CD1c-positive myeloid dendritic cell (primary cell): ENCODE measurements at regions not wholly inside any gene's neighbourhood (a gene's known extent, or its start where the extent isn't known, plus 50 kb on each side); places are given as distances from the start of the nearest gene placed in this dataset.
"Not testable (repeated sequence)": the region's sequence is repeated elsewhere in the genome, so short reads cannot be mapped to it uniquely, and the experiment has no call there.

ENCODE experiments used
- DNase-seq: peaks from one replicate; pipeline ENCODE4 v3.0.0-alpha.2; 2016; ENCODE audit errors: extremely low spot score

DNA sequence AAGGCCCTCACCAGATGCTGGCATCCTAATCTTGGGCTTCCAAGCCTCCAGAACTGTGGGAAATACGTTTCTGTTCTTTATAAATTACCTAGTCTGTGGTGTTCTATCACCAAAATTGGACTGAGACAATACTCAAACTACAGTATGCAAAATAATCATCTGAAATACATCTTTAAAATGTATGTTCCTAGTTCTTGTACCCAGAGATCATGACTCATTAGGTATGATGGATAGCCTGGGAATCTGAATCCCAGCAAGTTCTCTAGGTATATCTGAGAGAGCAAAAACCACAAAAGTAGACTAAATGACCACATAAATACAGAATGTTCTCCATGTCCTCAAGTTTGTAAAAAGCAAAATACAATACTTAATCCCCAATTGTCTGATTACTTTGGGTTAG is 166.3 kb downstream of the YIPF5 start:
- DNase-seq: no peak

DNA sequence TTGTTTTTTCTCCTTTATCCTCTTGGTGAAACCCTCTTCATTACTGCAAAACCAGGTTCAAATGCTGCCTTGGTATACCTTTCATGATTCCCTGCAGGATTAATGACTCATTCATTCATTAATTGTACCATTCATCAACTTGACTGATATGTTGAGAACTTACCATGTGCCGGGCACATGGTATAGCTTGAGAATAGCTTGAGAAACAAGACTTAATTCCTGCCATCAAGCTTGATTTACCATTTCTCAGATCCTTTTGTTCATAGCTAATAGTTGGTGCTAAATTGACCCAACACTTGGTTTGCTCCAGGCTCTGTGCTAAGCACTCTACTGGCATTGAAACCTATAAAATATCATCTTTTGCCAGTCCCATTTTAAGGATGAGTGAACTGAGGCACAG is 165.7 kb downstream of the YIPF5 start:
- DNase-seq: no peak

DNA sequence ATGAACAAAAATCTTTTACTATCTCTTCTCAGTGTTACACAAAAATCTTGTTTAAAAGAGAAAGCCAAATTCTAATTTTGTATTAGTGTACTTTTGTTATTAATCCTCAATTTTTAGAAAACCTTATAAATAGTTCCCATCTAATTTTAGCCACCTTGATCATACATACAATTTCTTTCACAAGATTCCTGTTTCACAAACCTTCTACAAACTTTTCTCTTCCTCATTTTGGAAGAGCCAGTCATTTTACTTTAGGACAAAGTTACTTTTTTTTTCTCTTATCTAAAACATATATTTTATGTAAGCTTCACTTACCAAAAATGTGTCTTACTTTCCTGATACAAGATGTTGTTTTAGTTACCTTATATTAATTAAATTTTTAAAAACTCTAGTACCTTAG is 161.3 kb downstream of the YIPF5 start:
- DNase-seq: no peak

DNA sequence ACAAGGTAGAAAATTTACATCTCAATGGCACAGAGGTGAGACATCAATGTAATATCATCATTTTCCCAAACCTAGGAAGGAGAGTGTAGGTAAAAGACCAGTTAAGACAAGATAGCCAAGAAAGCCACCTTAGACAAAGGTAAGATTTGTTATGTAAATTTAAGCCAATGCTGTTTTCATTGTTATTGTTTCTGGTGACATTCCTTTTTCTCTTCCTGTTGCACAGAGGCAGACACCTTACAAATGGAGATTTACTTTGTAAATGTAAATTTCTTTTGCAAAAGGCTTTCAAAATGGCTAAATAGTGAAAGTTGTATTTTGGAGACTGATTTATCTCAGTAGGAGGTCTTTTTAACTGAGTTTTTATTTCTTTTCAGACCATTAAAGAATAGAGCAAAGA is 159.1 kb downstream of the YIPF5 start:
- no peak for DNase-seq

DNA sequence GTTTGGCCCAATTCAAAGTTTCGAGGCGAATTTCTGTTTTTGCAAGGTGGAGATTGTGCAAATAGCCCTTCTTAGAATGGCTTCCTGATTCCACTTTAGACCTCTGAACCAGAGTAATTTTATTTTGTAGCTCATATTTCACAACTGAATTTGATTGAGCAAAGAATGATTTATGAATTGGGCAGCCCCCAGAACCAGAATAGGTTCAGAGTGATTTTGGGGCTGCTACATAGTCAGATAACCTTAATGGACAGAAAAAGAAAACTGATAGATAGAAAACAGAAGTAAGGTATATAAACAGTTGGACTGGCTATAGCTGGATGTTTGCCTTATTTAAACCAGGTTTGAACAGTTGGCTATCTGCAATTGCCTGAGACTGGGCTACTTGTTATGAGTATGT is 156.6 kb downstream of the YIPF5 start:
- DNase-seq: no peak

DNA sequence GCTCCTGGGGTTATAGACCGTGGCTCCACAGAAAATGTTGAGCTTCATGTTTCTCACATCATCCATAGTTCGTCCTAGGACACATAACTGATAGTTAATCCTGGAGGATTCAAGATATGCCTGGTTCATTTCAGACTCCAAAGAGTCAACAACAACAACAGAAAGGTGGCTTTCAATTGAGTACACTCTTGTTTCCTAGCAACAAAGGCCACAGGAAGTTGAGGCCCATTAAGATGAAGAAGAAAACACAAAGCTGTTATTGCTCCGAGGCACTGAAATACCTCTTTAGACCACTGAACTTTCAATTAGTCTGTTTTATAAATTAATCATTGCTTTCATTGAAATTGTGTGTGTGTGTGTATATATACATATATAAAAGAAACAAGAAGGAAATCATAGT is 154.5 kb downstream of the YIPF5 start:
- no peak for DNase-seq

DNA sequence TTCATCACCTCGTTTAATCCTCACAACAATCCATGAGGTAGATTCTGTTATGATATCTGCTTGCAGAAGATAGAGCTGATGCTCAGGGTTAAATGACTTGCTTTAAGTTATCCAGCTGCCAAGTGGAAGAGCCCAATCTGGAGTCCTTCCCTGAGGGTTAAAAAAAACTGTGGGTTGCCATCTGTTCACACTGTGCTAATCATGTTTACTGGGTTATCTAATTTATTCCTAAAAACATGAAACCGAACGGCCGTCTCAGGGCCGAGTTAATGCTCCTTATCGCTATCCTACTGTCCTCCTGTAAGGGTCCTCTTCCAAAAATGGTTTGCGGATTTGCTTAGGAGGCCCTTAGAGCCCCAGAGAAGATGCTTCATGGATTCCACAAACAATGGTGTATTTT is 153.3 kb downstream of the YIPF5 start:
- DNase-seq: no peak

DNA sequence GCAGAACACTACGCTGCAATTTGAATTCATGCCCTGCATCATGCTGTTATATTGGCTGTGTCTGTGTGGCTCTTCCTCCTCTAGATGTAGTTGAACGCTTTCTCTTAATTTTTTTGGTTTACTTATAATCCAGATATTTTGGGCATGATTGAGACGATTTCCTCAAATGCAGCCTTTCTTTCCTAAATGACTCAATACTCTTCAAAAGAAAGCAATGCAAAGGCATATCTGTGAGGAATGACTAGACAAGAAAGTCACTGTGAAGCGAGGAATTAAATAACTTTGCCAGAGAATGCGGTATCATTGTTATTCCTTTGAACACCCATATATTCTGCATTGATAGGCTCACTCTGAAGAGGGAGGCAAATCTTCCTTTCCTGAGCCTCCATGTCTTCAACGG is 152.8 kb downstream of the YIPF5 start:
- no peak for DNase-seq

DNA sequence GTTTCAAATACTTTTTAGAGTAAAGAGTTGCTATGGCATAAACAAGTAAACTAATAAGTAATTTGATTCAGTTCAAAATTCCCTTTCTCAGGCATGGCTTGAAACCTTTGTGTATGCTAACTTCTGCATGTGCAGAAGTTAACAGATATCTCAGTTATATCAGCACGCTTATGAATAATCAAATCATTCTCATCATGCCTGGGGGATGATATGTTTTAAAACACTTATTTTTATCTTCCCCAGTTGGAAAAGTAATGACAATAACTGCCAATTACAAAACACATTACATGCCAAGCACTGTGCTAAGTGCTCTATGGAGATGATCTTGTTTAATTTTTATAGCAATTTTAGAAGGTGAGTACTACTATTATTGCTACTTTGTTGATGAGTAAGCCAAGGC is 146.4 kb downstream of the YIPF5 start:
- DNase-seq: no peak

DNA sequence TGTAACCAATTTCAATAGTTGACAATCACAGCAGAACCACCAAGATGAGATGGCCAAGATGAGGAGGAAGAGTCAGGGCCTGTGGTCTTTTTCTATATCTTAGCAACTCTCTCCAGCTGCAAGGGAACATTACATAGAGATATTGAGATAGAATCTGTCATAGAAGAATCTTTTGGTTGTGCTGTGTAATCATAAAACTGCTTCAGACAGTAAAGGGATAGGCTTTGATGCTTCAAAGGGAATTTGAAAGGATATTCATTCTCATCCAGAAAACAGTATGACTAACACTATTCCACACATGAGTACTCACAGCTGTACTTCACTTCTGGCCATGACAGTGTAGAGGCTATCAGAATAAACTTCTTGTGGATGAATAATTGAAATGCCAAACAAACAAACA is 145.9 kb downstream of the YIPF5 start:
- no peak for DNase-seq

DNA sequence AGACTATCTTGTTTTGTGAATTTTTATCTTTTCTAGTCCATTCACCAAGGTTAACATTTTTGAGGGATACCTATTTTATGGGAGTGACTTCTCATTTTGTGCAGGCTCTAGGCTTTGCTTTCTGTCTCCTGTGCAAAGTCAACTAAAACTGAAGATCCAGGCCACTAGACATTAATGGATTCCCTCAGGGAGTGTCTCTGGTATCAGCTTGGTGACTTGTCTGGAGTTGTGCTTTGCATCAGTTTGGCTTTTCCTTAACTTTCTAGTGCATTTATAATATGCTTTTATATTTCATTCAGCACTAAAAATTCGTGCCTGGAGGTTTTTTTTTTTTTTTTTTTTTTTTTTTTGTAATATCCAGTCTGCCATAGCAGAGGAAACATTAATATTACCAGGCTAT is 144.2 kb downstream of the YIPF5 start:
- DNase-seq: no peak

DNA sequence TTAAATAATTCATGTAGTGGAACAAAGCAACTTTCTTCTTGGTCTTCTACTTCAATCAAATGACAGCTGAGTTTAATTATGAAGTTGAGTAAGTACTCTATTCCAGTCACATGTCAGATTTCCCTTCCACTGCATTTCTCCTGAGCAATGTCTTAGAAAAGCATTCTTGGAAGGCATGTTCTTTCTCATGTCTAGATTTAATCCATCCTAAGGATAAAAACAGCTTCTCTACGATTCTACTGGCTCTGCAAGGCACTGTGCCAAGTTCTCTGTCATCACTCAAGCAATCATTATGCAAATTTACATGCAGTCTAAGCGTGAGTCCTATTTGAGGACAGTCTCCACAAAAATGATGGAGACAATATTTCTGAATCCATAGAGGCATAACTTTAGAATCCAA is 142.4 kb downstream of the YIPF5 start:
- no peak for DNase-seq

DNA sequence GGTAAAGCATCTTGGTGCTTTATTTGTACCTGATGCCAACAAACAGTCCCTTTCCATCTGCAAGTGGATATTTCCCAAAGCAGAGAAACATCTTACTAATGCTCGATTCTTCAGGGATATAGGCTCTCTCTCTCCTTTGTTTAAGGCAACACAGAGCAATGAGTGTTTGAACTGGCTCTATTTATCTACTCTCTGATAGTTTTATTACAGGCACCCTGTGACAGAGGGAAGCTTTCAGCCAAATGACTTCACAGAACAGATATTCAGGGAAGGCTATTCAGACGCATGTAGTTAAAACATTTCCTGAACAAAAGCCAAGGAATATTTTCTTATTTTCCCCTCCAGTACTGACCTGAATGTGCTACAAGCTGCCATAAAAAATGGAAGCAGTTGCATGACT is 141.8 kb downstream of the YIPF5 start:
- no peak for DNase-seq

DNA sequence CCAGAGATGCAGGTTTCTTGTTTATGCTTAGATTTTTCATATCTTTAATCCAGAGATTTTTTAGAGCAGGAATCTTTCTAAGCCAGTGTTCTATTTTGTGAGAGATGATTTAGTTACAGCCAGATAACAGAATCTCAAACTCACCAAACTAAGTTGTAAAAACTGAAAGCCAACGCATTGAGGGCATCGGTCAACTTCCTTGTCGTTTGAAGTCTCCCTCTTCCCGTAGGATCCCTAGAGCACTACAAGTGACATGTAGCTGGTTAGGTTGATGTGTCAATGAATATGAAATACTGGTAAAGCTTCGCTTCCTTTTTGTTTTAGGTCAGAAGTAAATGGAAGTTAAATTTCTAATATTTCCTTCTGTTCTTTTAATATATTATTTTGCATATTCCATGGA is 139.6 kb downstream of the YIPF5 start:
- no peak for DNase-seq

DNA sequence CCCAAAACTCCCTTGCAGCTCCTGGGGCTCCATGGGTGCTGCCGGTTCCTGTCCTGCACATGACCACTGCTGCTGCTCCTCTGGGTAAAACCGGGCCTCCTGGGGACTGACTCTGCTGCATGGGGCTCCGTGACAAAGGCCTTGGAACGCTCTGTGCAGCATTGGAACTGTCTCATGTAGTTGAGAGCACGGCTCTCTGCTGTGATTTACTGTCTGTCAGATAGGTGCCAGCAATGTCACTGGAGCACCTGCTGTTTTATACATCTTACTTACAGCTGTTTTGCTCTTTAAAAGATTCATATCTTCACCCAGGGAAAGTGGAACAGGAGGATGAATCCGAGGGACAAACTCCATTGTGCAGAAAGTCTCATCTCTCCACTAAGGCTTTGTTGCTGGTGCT is 138.1 kb downstream of the YIPF5 start:
- no peak for DNase-seq

DNA sequence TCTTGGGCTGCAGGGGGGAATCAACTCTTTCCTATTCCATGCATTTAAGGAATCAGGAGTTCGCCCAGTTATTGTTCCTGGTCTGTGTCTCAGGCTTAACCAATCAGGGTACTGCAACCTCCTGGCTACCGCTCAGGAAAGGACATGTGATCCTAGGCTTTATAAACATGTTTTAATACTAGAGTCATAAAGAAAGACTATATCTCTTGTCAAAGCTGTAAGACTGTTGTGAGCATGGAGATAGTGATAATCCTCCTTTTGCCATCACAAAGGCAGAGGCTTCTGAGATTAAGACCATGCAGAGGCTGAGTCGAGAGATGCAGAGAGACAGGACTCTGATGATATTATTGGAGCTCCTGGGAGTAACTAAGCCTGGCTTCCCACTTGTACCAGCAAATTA is 137.0 kb downstream of the YIPF5 start:
- no peak for DNase-seq

DNA sequence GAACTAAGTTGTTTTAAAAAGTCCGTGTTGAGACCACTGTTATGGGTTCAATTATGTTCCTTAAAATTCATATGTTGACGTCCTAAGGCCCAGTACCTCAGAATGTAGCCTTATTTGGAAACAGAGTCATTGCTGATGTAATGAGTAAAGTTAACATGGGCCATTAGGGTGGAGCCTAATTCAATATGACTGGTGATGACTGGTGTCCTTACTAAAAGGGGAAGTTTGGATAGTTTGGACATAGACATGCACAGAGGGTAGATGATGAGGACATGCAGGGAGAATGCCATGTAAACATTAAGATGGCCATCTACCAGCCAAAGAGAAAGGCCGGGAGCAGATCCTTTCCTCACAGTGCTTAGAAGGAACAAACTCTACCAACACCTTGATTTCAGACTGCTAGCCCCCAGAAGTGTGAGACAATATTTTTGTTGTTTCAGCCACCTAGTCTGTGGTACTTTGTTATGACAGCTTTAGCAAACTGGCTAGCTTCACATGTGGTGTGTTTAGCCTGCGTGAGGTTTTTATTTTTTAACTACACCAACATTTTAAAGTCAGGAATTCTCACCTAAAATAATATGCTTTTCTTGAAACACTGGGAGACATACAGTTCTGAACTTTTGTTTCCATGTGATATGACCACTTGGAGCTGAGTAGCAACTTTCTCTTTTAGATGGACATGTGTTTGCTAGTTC is 135.3 kb downstream of the YIPF5 start:
- DNase-seq: no peak

DNA sequence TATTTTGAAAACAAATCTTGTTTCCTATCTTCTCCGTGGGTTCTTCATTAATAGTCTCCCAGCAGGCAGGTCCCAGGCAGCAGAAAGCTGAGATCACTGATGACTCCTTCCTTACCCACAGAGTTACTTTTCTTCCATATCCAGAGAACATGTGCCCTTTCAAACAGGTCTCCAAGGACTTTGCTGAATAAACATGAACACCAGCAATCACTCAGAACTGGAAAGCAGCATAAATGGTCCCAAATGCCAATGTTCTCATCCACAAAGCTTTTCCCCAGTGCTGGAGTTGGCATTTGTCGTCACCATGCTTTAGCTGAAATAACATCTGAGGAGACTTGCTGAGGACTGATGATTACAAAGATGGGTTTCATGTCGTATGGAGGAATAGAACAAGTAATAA is 134.0 kb downstream of the YIPF5 start:
- no peak for DNase-seq

DNA sequence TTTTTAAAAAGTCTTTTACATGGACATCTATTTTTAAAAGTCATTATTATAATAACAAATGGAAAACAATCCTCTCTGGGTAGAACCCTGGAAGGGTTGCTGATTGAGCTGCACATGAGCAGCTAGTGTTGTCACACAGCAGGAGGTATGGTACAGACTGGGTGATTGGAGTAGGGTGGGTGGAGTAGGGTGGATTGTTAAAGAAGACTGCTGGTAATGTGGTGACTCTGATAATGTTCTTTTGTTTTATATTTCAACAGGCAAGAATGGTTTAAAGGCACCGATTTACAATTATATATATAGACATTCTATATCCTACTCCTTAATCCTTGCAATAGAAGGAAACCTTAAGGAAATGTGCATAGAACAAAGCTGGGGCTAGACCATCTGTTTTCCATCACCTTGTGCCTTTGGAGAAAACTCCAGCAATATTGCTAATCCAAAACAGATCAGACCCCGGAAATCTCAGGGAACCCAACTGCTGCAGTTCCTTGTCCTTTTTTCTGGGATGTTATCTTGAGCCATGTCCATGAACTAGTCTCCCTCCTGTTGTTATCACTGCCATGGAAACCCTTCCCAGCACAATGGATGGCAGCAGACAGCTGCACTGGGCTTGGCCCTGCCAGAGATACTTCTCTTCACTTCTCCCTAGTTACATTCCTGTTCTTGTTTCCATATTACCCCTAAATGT is 129.7 kb downstream of the YIPF5 start:
- DNase-seq: no peak

DNA sequence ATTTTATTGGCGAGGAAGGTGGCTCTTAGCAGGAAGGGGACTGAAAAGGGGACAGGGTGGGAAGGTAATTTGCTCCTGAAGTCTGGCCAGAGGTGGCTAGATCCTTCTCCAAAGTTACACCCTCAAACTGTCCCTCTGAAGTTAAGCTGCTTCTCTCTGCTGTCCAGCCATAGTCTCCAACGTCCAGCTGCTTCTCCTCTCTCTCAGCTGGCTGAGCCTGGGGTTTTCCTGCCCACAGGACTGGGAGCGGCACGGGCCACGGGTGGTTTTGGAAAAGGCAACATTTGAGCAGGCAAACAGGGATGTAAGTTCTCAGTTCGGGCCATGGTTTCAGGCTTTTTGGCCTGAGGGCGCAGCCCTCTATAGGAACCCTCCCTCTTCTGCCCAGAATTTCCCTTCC is 128.3 kb downstream of the YIPF5 start:
- no peak for DNase-seq

DNA sequence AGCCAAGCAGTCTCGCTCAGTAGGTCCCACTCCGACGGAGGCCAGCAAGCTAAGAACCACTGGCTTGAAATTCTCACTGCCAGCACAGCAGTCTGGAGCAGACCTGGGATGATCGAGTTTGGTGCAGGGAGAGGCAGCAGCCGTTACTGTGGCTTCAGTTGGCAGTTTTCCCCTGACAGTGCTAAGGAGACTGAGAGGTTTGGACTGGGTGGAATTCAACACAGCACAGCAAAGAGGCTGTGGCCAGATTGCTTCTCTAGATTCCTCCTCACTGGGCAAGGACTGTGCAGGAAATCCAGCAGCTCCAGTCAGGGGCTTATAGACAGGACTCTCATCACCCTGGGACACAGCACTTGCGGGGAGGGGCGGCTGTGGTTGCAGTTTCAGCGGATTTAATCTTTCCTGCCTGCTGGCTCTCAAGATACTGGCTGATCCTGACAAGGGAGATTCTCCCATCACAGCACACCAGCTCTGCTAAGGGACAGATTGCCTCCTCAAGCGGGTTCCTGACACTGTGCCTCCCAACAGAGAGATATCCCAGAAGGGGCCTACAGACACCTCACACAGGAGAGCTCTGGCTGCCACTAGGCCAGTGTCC is 122.1 kb downstream of the YIPF5 start:
- DNase-seq: no peak

DNA sequence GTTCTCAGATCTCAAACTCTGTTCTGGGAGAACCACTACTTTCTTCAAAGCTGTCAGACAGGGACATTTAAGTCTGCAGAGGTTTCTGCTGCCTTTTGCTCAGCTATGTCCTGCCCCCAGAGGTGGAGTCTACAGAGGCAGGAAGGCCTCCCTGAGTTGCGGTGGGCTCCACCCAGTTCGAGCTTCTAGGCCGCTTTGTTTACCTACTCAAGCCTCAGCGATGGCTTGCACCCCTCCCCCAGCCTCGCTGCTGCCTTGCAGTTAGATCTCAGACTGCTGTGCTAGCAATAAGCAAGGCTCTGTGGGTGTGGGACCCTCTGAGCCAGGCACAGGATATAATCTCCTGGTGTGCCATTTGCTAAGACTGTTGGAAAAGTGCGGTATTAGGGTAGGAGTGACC is 115.1 kb downstream of the YIPF5 start:
- DNase-seq: not testable (repeated sequence)

DNA sequence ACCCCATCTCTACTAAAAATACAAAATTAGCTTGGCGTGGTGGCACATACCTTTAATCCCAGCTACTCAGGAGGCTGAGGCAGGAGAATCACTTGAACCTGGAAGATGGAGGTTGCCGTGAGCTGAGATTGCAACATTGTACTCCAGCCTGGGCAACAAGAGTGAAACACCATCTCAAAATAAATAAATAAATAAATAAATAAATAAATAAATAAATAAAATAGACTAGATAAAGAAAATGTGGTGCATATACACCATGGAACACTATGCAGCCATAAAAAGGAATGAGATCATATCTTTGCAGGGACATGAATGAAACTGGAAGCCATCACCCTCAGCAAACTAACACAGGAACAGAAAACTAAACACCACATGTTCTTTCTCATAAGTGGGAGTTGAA is 110.4 kb downstream of the YIPF5 start:
- DNase-seq: not testable (repeated sequence)

DNA sequence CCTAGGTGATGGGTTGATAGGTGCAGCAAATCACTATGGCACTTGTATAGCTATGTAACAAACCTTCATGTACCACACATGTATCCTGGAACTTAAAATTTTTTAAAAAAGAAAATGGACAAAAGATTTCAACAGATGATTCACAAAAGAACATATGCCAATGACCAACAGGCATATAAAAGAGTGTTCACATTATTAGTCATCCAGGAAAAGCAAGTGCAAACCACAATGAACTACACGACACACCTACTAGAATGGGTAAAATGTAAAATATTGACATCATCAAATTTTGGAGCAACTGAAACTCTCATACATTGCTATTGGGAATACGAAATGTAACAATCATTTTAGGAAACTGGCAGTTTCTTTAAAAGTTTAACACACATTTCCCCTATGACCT is 109.9 kb downstream of the YIPF5 start:
- DNase-seq: no peak
